ENCODE measurements at regions not wholly inside any gene's neighbourhood (a gene's known extent, or its start where the extent isn't known, plus 50 kb on each side); places are given as distances from the start of the nearest gene placed in this dataset.

DNA sequence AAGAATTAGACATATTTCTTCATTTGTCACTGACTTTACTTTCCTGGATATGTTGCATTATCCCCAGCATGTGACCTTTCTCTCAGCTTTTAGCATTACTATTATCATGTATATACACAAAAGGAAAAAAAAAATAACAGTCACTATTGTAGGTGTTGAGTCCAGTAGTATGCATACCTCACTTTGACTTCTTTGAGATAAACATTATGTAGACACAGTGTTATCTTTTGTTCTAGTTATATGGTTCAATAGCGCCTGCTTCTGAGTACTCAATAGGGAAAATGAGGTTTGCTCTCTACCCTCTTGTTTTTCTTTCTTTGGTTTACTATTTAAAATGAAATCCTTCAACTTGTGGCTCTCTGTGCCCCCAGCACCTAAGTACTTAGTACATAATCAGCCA is 409.6 kb upstream of the PKN2 start:
- TF ChIP-seq, protein P1, sequence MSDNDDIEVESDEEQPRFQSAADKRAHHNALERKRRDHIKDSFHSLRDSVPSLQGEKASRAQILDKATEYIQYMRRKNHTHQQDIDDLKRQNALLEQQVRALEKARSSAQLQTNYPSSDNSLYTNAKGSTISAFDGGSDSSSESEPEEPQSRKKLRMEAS (CRISPR knock-in tag; IDR thresholded peaks at IDR 0.05), result no peak
- TF ChIP-seq MXD4 (CRISPR knock-in tag; IDR thresholded peaks at IDR 0.05; ENCODE audit: borderline replicate concordance) (no peak), TP53 (CRISPR knock-in tag; IDR thresholded peaks at IDR 0.05) (no peak), IRF2 (CRISPR knock-in tag; IDR thresholded peaks at IDR 0.05; ENCODE audit: borderline replicate concordance, low read depth) (no peak), ELF4 (CRISPR knock-in tag; IDR thresholded peaks at IDR 0.05; ENCODE audit: low read depth) (no peak), SMAD4 (CRISPR knock-in tag; IDR thresholded peaks at IDR 0.05) (no peak), ZNF138 (CRISPR knock-in tag; conservative IDR thresholded peaks at IDR 0.05) (no peak)
- TF ChIP-seq, protein P2, sequence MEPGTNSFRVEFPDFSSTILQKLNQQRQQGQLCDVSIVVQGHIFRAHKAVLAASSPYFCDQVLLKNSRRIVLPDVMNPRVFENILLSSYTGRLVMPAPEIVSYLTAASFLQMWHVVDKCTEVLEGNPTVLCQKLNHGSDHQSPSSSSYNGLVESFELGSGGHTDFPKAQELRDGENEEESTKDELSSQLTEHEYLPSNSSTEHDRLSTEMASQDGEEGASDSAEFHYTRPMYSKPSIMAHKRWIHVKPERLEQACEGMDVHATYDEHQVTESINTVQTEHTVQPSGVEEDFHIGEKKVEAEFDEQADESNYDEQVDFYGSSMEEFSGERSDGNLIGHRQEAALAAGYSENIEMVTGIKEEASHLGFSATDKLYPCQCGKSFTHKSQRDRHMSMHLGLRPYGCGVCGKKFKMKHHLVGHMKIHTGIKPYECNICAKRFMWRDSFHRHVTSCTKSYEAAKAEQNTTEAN (CRISPR knock-in tag; IDR thresholded peaks at IDR 0.05), result no peak
- TF ChIP-seq, protein P3, sequence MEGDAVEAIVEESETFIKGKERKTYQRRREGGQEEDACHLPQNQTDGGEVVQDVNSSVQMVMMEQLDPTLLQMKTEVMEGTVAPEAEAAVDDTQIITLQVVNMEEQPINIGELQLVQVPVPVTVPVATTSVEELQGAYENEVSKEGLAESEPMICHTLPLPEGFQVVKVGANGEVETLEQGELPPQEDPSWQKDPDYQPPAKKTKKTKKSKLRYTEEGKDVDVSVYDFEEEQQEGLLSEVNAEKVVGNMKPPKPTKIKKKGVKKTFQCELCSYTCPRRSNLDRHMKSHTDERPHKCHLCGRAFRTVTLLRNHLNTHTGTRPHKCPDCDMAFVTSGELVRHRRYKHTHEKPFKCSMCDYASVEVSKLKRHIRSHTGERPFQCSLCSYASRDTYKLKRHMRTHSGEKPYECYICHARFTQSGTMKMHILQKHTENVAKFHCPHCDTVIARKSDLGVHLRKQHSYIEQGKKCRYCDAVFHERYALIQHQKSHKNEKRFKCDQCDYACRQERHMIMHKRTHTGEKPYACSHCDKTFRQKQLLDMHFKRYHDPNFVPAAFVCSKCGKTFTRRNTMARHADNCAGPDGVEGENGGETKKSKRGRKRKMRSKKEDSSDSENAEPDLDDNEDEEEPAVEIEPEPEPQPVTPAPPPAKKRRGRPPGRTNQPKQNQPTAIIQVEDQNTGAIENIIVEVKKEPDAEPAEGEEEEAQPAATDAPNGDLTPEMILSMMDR (IDR thresholded peaks at IDR 0.05), result no peak
